ENCODE measurements at regions not wholly inside any gene's neighbourhood (a gene's known extent, or its start where the extent isn't known, plus 50 kb on each side); places are given as distances from the start of the nearest gene placed in this dataset.
"Not testable (repeated sequence)": the region's sequence is repeated elsewhere in the genome, so short reads cannot be mapped to it uniquely, and the experiment has no call there.

DNA sequence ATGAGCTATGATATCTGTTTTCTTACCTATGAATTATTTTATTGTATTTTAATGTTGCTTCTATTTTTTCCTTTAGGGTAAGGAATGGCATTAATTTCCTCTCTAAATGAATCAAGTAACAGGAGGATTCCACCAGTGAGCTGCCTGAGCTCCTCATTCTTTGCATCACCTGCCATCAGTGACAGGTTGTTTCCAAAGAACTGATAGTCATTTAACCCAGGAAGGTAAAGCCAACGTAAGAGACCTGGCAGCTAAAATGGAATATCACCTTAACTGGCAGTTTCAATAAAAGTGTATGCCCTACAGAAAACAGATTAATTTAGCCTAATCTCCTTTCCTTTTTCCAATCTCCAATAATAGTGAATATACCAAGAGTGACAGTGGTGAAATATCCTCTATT is 812.0 kb downstream of the SLITRK5 start:
- no peak overlapping the region for H3K4me3 ChIP-seq (replicated peaks; ENCODE audit: insufficient read depth, low read length)
- no peak for TF ChIP-seq SPI1 (IDR thresholded peaks at IDR 0.05; ENCODE audit: borderline replicate concordance, low read depth)
- TF ChIP-seq, protein P1, sequence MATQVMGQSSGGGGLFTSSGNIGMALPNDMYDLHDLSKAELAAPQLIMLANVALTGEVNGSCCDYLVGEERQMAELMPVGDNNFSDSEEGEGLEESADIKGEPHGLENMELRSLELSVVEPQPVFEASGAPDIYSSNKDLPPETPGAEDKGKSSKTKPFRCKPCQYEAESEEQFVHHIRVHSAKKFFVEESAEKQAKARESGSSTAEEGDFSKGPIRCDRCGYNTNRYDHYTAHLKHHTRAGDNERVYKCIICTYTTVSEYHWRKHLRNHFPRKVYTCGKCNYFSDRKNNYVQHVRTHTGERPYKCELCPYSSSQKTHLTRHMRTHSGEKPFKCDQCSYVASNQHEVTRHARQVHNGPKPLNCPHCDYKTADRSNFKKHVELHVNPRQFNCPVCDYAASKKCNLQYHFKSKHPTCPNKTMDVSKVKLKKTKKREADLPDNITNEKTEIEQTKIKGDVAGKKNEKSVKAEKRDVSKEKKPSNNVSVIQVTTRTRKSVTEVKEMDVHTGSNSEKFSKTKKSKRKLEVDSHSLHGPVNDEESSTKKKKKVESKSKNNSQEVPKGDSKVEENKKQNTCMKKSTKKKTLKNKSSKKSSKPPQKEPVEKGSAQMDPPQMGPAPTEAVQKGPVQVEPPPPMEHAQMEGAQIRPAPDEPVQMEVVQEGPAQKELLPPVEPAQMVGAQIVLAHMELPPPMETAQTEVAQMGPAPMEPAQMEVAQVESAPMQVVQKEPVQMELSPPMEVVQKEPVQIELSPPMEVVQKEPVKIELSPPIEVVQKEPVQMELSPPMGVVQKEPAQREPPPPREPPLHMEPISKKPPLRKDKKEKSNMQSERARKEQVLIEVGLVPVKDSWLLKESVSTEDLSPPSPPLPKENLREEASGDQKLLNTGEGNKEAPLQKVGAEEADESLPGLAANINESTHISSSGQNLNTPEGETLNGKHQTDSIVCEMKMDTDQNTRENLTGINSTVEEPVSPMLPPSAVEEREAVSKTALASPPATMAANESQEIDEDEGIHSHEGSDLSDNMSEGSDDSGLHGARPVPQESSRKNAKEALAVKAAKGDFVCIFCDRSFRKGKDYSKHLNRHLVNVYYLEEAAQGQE (IDR thresholded peaks at IDR 0.05; ENCODE audit: insufficient replicate concordance, low read depth): no peak
- DNase-seq (ENCODE audit: low read depth in 1 of 2, low spot score in 1 of 2): no peak
- no peak overlapping the region for H3K27ac ChIP-seq (replicated peaks)
- H3K27me3 ChIP-seq (ENCODE audit: insufficient read depth, poor library complexity, severe bottlenecking): no peaks in the 10 kb centered on the region

DNA sequence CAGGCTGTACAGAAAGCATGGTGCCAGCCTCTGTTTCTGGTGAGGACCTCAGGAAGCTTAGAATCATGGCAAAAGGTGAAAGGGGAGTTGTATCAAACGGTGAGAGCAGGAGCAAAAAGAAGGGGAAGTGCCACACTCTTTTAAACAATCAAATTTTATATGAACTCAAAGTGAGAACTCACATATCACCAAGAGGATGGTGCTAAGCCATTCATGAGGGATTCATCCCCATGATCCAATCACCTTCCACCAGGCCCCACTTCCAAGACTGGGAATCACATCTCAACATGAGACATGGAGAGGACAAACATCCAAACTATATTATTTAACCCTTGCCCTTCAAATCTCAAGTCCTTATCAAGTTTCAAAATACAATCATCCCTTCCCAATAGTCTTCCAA is 836.7 kb downstream of the SLITRK5 start:
- no peak for DNase-seq (ENCODE audit: low read depth in 1 of 2, low spot score in 1 of 2)
- Histone ChIP-seq H3K27ac (replicated peaks) (no peak overlapping the region), H3K27me3 (ENCODE audit: insufficient read depth, poor library complexity, severe bottlenecking) (no peaks in the 10 kb centered on the region), H3K4me3 (replicated peaks; ENCODE audit: insufficient read depth, low read length) (no peak overlapping the region)
- no peak for TF ChIP-seq SPI1 (IDR thresholded peaks at IDR 0.05; ENCODE audit: borderline replicate concordance, low read depth)
- TF ChIP-seq, protein P2, sequence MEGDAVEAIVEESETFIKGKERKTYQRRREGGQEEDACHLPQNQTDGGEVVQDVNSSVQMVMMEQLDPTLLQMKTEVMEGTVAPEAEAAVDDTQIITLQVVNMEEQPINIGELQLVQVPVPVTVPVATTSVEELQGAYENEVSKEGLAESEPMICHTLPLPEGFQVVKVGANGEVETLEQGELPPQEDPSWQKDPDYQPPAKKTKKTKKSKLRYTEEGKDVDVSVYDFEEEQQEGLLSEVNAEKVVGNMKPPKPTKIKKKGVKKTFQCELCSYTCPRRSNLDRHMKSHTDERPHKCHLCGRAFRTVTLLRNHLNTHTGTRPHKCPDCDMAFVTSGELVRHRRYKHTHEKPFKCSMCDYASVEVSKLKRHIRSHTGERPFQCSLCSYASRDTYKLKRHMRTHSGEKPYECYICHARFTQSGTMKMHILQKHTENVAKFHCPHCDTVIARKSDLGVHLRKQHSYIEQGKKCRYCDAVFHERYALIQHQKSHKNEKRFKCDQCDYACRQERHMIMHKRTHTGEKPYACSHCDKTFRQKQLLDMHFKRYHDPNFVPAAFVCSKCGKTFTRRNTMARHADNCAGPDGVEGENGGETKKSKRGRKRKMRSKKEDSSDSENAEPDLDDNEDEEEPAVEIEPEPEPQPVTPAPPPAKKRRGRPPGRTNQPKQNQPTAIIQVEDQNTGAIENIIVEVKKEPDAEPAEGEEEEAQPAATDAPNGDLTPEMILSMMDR (IDR thresholded peaks at IDR 0.05; ENCODE audit: insufficient read depth, low read length): no peak
- TF ChIP-seq GABPA (IDR thresholded peaks at IDR 0.05; ENCODE audit: low read depth): no peak
- TF ChIP-seq, protein P1 (IDR thresholded peaks at IDR 0.05; ENCODE audit: insufficient replicate concordance, low read depth): no peak
- TF ChIP-seq POLR2AphosphoS5 (IDR thresholded peaks at IDR 0.05; ENCODE audit: low read depth): no peak

DNA sequence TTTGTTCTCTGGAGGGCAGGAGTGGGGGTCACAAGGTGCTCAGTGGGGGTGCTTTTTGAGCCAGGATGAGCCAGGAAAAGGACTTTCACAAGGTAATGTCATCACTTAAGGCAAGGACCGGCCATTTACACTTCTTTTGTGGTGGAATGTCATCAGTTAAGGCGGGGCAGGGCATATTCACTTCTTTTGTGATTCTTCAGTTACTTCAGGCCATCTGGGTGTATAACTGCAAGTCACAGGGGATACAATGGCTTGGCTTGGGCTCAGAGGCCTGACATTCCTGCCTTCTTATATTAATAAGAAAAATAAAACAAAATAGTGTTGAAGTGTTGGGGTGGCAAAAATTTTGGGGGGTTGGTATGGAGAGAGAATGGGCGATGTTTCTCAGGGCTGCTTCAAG is 841.8 kb downstream of the SLITRK5 start:
- not testable (repeated sequence) for DNase-seq (ENCODE audit: low read depth in 1 of 2, low spot score in 1 of 2); H3K27ac ChIP-seq (replicated peaks); H3K27me3 ChIP-seq (ENCODE audit: insufficient read depth, poor library complexity, severe bottlenecking); H3K4me3 ChIP-seq (replicated peaks; ENCODE audit: insufficient read depth, low read length)

DNA sequence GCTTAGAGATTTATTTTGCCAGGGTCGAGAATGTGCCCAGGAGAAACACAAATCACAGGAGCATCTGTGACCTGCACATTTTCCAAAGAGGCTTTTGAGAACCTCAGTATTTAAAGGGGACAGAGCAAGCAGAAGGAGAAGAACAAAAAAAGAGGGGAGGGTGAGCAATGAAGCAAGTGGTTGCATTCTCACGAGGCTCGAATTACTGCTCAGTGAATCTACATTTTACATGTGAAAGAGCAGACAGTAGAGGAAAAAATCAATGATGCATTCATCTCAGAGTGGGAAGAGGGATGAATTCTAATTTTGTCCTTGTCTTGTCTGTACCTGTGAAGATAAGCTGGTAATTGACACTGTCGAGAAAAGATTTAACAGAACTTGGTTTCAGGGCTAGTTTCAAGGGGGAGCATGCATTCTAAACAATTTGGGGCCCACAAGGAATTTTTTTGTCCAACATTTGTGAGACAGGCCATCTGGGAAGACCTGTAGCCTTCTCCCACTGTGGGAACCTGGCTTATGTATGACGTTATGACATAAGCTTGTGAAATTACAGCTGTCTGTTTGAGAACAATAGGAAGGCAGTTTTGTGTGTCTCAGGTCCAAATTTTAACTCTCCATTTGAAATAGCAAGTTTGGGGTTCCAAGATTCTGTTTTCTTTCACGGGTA is 855.1 kb downstream of the SLITRK5 start:
- Histone ChIP-seq H3K27me3 (ENCODE audit: insufficient read depth, poor library complexity, severe bottlenecking) (no peaks in the 10 kb centered on the region), H3K27ac (replicated peaks) (no peak overlapping the region), H3K4me3 (replicated peaks; ENCODE audit: insufficient read depth, low read length) (no peak overlapping the region)
- TF ChIP-seq GABPA (IDR thresholded peaks at IDR 0.05; ENCODE audit: low read depth) (no peak), SPI1 (IDR thresholded peaks at IDR 0.05; ENCODE audit: borderline replicate concordance, low read depth) (no peak), POLR2AphosphoS5 (IDR thresholded peaks at IDR 0.05; ENCODE audit: low read depth) (no peak)
- TF ChIP-seq, protein P2 (IDR thresholded peaks at IDR 0.05; ENCODE audit: insufficient read depth, low read length): no peak
- TF ChIP-seq, protein P1 (IDR thresholded peaks at IDR 0.05; ENCODE audit: insufficient replicate concordance, low read depth): no peak
- no peak for DNase-seq (ENCODE audit: low read depth in 1 of 2, low spot score in 1 of 2)
